PC-9 (cell line): ENCODE measurements at regions not wholly inside any gene's neighbourhood (a gene's known extent, or its start where the extent isn't known, plus 50 kb on each side); places are given as distances from the start of the nearest gene placed in this dataset.

Source experiments
- BruUV-seq: library from RNA; stranded (reverse); fragments of 400-500 nt; replicated peaks from 2 replicates; lab custom pipeline; 2021; lab: Mats Ljungman, UMichigan
- CTCF ChIA-PET: fragments of 300-600 bp; sonication (Branson Sonifier 250); formaldehyde crosslinking; loops from one replicate; lab custom pipeline; 2022; ENCODE audit warnings: antibody characterized with exemption; lab: Charles Lee
- POLR2A ChIA-PET: fragments of 300-600 bp; sonication (Branson Sonifier 250); formaldehyde crosslinking; loops from one replicate; lab custom pipeline; 2022; ENCODE audit warnings: antibody characterized with exemption; ENCODE audit not compliant: unreplicated experiment; lab: Charles Lee
- DNase-seq, 2 experiments: peaks; one replicate each; pipeline versions ENCODE4 v3.0.0 to v3.0.0-alpha.2; 2015 to 2022; ENCODE audit warnings: mixed read lengths in 1 of 2
- H2AFZ ChIP-seq: fragments of 200-600 bp; sonication (generic); 2 replicates; pipeline ENCODE4 v1.8.1; 2017; ENCODE audit warnings: antibody characterized with exemption
- H3F3A ChIP-seq: fragments of 200-600 bp; sonication (generic); 2 replicates; pipeline ENCODE4 v1.8.1; 2017; ENCODE audit warnings: antibody characterized with exemption, mild to moderate bottlenecking, low read depth; ENCODE audit not compliant: insufficient read depth
- H3K27ac ChIP-seq: fragments of 200-600 bp; sonication (generic); 2 replicates; pipeline ENCODE4 v1.6.1; 2016; ENCODE audit warnings: mixed run types
- H3K27me3 ChIP-seq: fragments of 200-600 bp; sonication (generic); 2 replicates; pipeline ENCODE4 v1.6.1; 2016; ENCODE audit warnings: low read depth, mixed run types; ENCODE audit not compliant: insufficient read depth
- H3K36me3 ChIP-seq: fragments of 200-600 bp; sonication (generic); 2 replicates; pipeline ENCODE4 v1.6.1; 2016; ENCODE audit warnings: low read depth, mixed run types
- H3K4me1 ChIP-seq: fragments of 200-600 bp; sonication (generic); replicated peaks from 2 replicates; pipeline ENCODE4 v1.6.1; 2016; ENCODE audit warnings: mixed run types; ENCODE audit not compliant: insufficient read depth
- H3K4me2 ChIP-seq: fragments of 200-600 bp; sonication (generic); 2 replicates; pipeline ENCODE4 v1.6.1; 2017; ENCODE audit warnings: mixed run types
- H3K4me3 ChIP-seq: fragments of 200-600 bp; sonication (generic); 2 replicates; pipeline ENCODE4 v1.6.1; 2016; ENCODE audit warnings: mixed run types
- H3K79me2 ChIP-seq: fragments of 200-600 bp; sonication (generic); 2 replicates; pipeline ENCODE4 v1.6.1; 2017; ENCODE audit warnings: low read depth, mixed run types
- H3K9me2 ChIP-seq: fragments of 200-600 bp; sonication (generic); 2 replicates; pipeline ENCODE4 v1.8.1; 2017; ENCODE audit warnings: mild to moderate bottlenecking; ENCODE audit not compliant: insufficient read depth
- H3K9me3 ChIP-seq: fragments of 200-600 bp; sonication (generic); 2 replicates; pipeline ENCODE4 v1.8.1; 2016; ENCODE audit warnings: low read depth; ENCODE audit not compliant: insufficient read depth
- H4K20me1 ChIP-seq: fragments of 200-600 bp; sonication (generic); 2 replicates; pipeline ENCODE4 v1.8.1; 2017; ENCODE audit not compliant: insufficient read depth
- CTCF ChIP-seq: fragments of 200-600 bp; sonication (generic); conservative IDR thresholded peaks from 2 replicates; pipeline ENCODE4 v1.6.1; 2017; ENCODE audit warnings: mixed run types, antibody characterized with exemption, mild to moderate bottlenecking, moderate library complexity
- EZH2 ChIP-seq: fragments of 200-600 bp; sonication (generic); IDR thresholded peaks from 2 replicates; pipeline ENCODE4 v1.8.0; 2017; ENCODE audit warnings: antibody characterized with exemption, low read depth
- intact Hi-C: fragments of 100-400 bp; cut with micrococcal nuclease; formaldehyde crosslinking; loops from one replicate; pipeline ENCODE4 v1.10.0; 2022; ENCODE audit not compliant: unreplicated experiment

- intact Hi-C loops: no loop called here
- Histone ChIP-seq H3K27ac (no peak overlapping the region), H3K27me3 (no peaks in the 10 kb centered on the region), H3K4me1 (no peaks in the 10 kb centered on the region), H3K4me2 (no peak overlapping the region), H4K20me1 (no peaks in the 10 kb centered on the region), H3K9me3 (no peaks in the 10 kb centered on the region), H3K79me2 (no peaks in the 10 kb centered on the region), H3F3A (no peaks in the 10 kb centered on the region), H3K36me3 (no peaks in the 10 kb centered on the region), H3K9me2 (no peaks in the 10 kb centered on the region), H2AFZ (peak overlapping the region; percentile 61), H3K4me3 (no peak overlapping the region)
- no peak for DNase-seq
- TF ChIP-seq EZH2 (no peak), CTCF (no peak)
- no TSS peak for BruUV-seq
- ChIA-PET CTCF (no interaction called here), POLR2A (no interaction called here)
These were observed 127.0 kb upstream of the DDIT4L start for GRCh38 chr4:100317032-100317864.

GRCh38 chr4:100314057-100314456 lies 123.8 kb upstream of the DDIT4L start:
- no peak overlapping the region for H3K27ac ChIP-seq
- no peaks in the 10 kb centered on the region for H3K36me3 ChIP-seq
- no peaks in the 10 kb centered on the region for H3K9me2 ChIP-seq
- no peak overlapping the region for H3K4me2 ChIP-seq
- H3K9me3 ChIP-seq: no peaks in the 10 kb centered on the region
- POLR2A ChIA-PET: no interaction called here
- H2AFZ ChIP-seq: no peak overlapping the region
- H3K27me3 ChIP-seq: no peaks in the 10 kb centered on the region
- no peaks in the 10 kb centered on the region for H3F3A ChIP-seq
- TF ChIP-seq CTCF (no peak), EZH2 (no peak)
- no peaks in the 10 kb centered on the region for H3K79me2 ChIP-seq
- CTCF ChIA-PET: no interaction called here
- H3K4me3 ChIP-seq: no peak overlapping the region
- DNase-seq: no peak
- H3K4me1 ChIP-seq: no peaks in the 10 kb centered on the region
- no TSS peak for BruUV-seq
- intact Hi-C loops: no loop called here
- no peaks in the 10 kb centered on the region for H4K20me1 ChIP-seq

- intact Hi-C loops: no loop called here
- TF ChIP-seq CTCF (no peak), EZH2 (no peak)
- DNase-seq: no peak
- Histone ChIP-seq H2AFZ (no peak overlapping the region), H3K4me1 (no peaks in the 10 kb centered on the region), H3K79me2 (no peaks in the 10 kb centered on the region), H3F3A (no peaks in the 10 kb centered on the region), H4K20me1 (no peaks in the 10 kb centered on the region), H3K9me2 (no peaks in the 10 kb centered on the region), H3K27ac (no peak overlapping the region), H3K36me3 (no peaks in the 10 kb centered on the region), H3K27me3 (no peaks in the 10 kb centered on the region), H3K4me3 (no peak overlapping the region), H3K4me2 (no peak overlapping the region), H3K9me3 (no peaks in the 10 kb centered on the region)
- POLR2A ChIA-PET: no interaction called here
- CTCF ChIA-PET: no interaction called here
- no TSS peak for BruUV-seq
These were observed 122.5 kb upstream of the DDIT4L start for GRCh38 chr4:100312615-100313350.
